B cell (primary cell): ENCODE measurements at regions not wholly inside any gene's neighbourhood (a gene's known extent, or its start where the extent isn't known, plus 50 kb on each side); places are given as distances from the start of the nearest gene placed in this dataset.

ENCODE experiments used
- ATAC-seq: fragments of 200-7000 bp; cut with Tn5 transposase; one replicate; pipeline ENCODE4 v1.10.0; 2021; ENCODE audit warnings: low read depth, mild to moderate bottlenecking, moderate number of reproducible peaks, moderate library complexity
- CTCF ChIA-PET: fragments of 350-600 bp; sonication (Branson Sonifier 250); formaldehyde crosslinking; loops from one replicate; lab custom pipeline; 2021; ENCODE audit warnings: antibody characterized with exemption, inconsistent platforms; lab: Charles Lee
- POLR2A ChIA-PET: fragments of 350-600 bp; sonication (Branson Sonifier 250); formaldehyde crosslinking; loops from one replicate; lab custom pipeline; 2021; ENCODE audit warnings: antibody characterized with exemption; lab: Charles Lee
- DNase-seq: peaks from one replicate; pipeline ENCODE4 v3.0.0; 2013
- H2AFZ ChIP-seq: 2 replicates; pipeline ENCODE4 v1.6.1; 2012; ENCODE audit warnings: mild to moderate bottlenecking, low read depth, low read length; ENCODE audit not compliant: insufficient read depth, poor library complexity, severe bottlenecking
- H3K27ac ChIP-seq, 2 donors: 1 replicate in 1 of 2; 2 replicates in 1 of 2; pipeline ENCODE4 v1.5.1; 2012 to 2013; ENCODE audit warnings: low read length in 2 of 2, mild to moderate bottlenecking in 2 of 2, moderate library complexity in 1 of 2
- H3K27me3 ChIP-seq, 4 experiments: fragments of 200-600 bp in 1 of 4; sonication (generic) in 1 of 4; replicated peaks in 1 of 4; 1 replicate in 2 of 4; 2 replicates in 2 of 4; pipeline versions ENCODE4 v1.6.1 to v1.7.0; 2013 to 2016; ENCODE audit warnings: low read length in 3 of 4, mild to moderate bottlenecking in 2 of 4, mixed read lengths in 1 of 4, moderate library complexity in 1 of 4; ENCODE audit not compliant: insufficient read depth in 4 of 4, control insufficient read depth in 3 of 4; ENCODE audit errors: control extremely low read depth in 1 of 4
- H3K36me3 ChIP-seq, 2 experiments: replicated peaks in 1 of 2; 1 replicate in 1 of 2; 2 replicates in 1 of 2; pipeline versions ENCODE4 v1.6.1 to v1.7.1; 2013; ENCODE audit warnings: low read length in 1 of 2; ENCODE audit not compliant: insufficient read depth in 2 of 2, control insufficient read depth in 1 of 2; ENCODE audit errors: control extremely low read depth in 1 of 2, extremely low read depth in 1 of 2
- H3K4me1 ChIP-seq, 2 donors: fragments of 200-600 bp in 1 of 2; sonication (generic) in 1 of 2; 1 replicate in 1 of 2; 2 replicates in 1 of 2; pipeline versions ENCODE4 v1.5.1 to v1.6.1; 2013 to 2017; ENCODE audit warnings: low read length in 2 of 2; ENCODE audit not compliant: control insufficient read depth in 2 of 2, insufficient read depth in 2 of 2
- H3K4me2 ChIP-seq: replicated peaks from 2 replicates; pipeline ENCODE3; 2012; ENCODE audit warnings: mild to moderate bottlenecking, low read depth, low read length; ENCODE audit not compliant: poor library complexity, severe bottlenecking
- H3K4me3 ChIP-seq, 5 experiments: fragments of 200-600 bp in 1 of 5; sonication (generic) in 1 of 5; 1 replicate in 3 of 5; 2 replicates in 2 of 5; pipeline versions ENCODE4 v1.5.1 to v1.7.0; 2011 to 2016; ENCODE audit warnings: low read length in 4 of 5, mild to moderate bottlenecking in 4 of 5, low read depth in 2 of 5, control low read depth in 1 of 5, moderate library complexity in 1 of 5; ENCODE audit not compliant: insufficient read depth in 1 of 5; ENCODE audit errors: control extremely low read depth in 1 of 5, extremely low read depth in 1 of 5
- H3K79me2 ChIP-seq: fragments of 200-600 bp; sonication (generic); one replicate; pipeline ENCODE4 v1.6.0; 2016; ENCODE audit warnings: low read length; ENCODE audit not compliant: control insufficient read depth, insufficient read depth
- H3K9ac ChIP-seq: fragments of 200-600 bp; sonication (generic); 2 replicates; pipeline ENCODE4 v1.6.1; 2017; ENCODE audit warnings: mild to moderate bottlenecking, low read length, moderate library complexity
- H3K9me3 ChIP-seq, 3 donors: one replicate each; pipeline versions ENCODE4 v1.6.1 to v1.7.1; 2013; ENCODE audit warnings: low read length in 2 of 3; ENCODE audit not compliant: control insufficient read depth in 2 of 3, insufficient read depth in 1 of 3; ENCODE audit errors: control extremely low read depth in 1 of 3
- H4K20me1 ChIP-seq: 2 replicates; pipeline ENCODE4 v1.6.0; 2012; ENCODE audit warnings: mild to moderate bottlenecking, low read length; ENCODE audit not compliant: insufficient read depth, control insufficient read depth, poor library complexity, severe bottlenecking
- H3K27ac Mint-ChIP-seq: one replicate; pipeline ENCODE4 v1.8.0; 2021; ENCODE audit warnings: mixed read lengths
- H3K27me3 Mint-ChIP-seq: one replicate; pipeline ENCODE4 v1.8.0; 2021; ENCODE audit warnings: mixed read lengths
- H3K4me1 Mint-ChIP-seq: one replicate; pipeline ENCODE4 v1.8.0; 2021; ENCODE audit warnings: mixed read lengths
- H3K4me3 Mint-ChIP-seq: one replicate; pipeline ENCODE4 v1.8.0; 2021; ENCODE audit warnings: mixed read lengths
- H3K9me3 Mint-ChIP-seq: one replicate; pipeline ENCODE4 v1.8.0; 2022; ENCODE audit warnings: mixed read lengths; ENCODE audit not compliant: insufficient read depth
- EZH2 ChIP-seq: IDR thresholded peaks from 2 replicates; pipeline ENCODE4 v1.6.1; 2012; ENCODE audit warnings: borderline replicate concordance, low read depth, mild to moderate bottlenecking, moderate library complexity, low read length; ENCODE audit not compliant: insufficient read depth, poor library complexity, severe bottlenecking
- WGBS: methylation state at CpG from one replicate; pipeline ENCODE4 v1.1.5; 2013; ENCODE audit warnings: missing lambda C conversion rate; ENCODE audit not compliant: insufficient coverage; 5-methylcytosine and 5-hydroxymethylcytosine counted together
- intact Hi-C: fragments of 100-400 bp; cut with micrococcal nuclease; formaldehyde crosslinking; loops from one replicate; pipeline ENCODE4 v1.10.0; 2022
- TF ChIP-seq, protein P1 (sequence below): fragments of 200-600 bp; IDR thresholded peaks from one replicate; pipeline ENCODE4 v1.8.0; 2022; ENCODE audit warnings: antibody characterized with exemption, mild to moderate bottlenecking

DNA sequence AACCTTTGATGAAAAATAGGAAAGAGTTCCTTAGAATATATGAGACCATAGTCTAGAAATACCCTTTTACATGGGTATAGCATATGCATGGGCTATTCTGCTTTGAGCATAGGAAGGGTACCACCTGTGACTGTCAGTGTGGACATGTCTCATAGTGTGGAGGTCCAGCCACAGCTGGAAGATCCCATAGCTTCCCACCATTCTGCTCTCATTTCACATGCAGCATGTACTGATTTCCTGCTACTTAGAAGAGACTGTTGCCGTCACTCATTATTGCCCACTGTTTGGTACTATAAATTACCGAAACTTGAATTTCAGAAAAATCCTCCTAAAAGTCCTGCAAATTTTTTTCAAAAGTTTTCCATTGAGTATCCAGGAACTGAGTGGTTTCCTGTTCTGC is 477.8 kb upstream of the DAB2 start:
- Histone ChIP-seq H3K9ac (no peak overlapping the region), H3K27me3 (no peaks in the 10 kb centered on the region), H2AFZ (no peak overlapping the region), H3K9me3 (peaks cover 0 to 3% (median 0%) of the 10 kb centered on the region in 3 donors), H3K4me2 (no peak overlapping the region), H3K36me3 (no peaks in the 10 kb centered on the region), H3K27ac (no peak overlapping the region), H3K4me3 (no peak overlapping the region), H3K4me1 (no peaks in the 10 kb centered on the region), H4K20me1 (no peaks in the 10 kb centered on the region), H3K79me2 (no peaks in the 10 kb centered on the region)
- ATAC-seq (no peak), DNase-seq (no peak)
- intact Hi-C loops: no loop called here
- whole genome bisulfite sequencing: 100% methylated on average over 2 of the region's 2 CpGs
- no peak overlapping the region for H3K4me3 Mint-ChIP-seq
- no peaks in the 10 kb centered on the region for H3K4me1 Mint-ChIP-seq
- TF ChIP-seq EZH2: no peak
- TF ChIP-seq, protein P1, sequence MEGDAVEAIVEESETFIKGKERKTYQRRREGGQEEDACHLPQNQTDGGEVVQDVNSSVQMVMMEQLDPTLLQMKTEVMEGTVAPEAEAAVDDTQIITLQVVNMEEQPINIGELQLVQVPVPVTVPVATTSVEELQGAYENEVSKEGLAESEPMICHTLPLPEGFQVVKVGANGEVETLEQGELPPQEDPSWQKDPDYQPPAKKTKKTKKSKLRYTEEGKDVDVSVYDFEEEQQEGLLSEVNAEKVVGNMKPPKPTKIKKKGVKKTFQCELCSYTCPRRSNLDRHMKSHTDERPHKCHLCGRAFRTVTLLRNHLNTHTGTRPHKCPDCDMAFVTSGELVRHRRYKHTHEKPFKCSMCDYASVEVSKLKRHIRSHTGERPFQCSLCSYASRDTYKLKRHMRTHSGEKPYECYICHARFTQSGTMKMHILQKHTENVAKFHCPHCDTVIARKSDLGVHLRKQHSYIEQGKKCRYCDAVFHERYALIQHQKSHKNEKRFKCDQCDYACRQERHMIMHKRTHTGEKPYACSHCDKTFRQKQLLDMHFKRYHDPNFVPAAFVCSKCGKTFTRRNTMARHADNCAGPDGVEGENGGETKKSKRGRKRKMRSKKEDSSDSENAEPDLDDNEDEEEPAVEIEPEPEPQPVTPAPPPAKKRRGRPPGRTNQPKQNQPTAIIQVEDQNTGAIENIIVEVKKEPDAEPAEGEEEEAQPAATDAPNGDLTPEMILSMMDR: no peak
- H3K27ac Mint-ChIP-seq: no peak overlapping the region
- no peaks in the 10 kb centered on the region for H3K27me3 Mint-ChIP-seq
- POLR2A ChIA-PET: no interaction called here
- no peaks in the 10 kb centered on the region for H3K9me3 Mint-ChIP-seq
- CTCF ChIA-PET: no interaction called here

DNA sequence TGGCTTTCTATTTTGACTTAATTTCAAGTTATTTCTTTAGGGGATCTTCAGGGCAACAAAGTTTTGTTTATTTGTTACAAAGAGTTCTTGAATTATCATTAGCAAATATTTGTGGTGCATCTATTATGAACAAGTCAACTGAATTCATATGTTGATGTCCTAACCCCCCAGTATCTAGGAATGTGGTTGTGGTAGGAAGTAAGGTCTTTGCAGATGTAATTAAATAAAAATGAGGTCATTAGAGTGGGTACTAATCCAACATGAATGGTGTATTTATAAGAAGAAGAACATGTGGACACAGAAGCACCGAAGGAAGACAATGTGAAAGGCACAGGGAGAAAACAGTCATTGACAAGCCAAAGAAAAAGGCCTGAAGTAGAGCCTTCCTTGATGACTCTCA is 474.0 kb upstream of the DAB2 start:
- no peak overlapping the region for H3K9ac ChIP-seq
- H3K4me3 Mint-ChIP-seq: no peak overlapping the region
- peaks cover 3% of the 10 kb centered on the region for H3K27me3 Mint-ChIP-seq
- H3K27me3 ChIP-seq: no peaks in the 10 kb centered on the region
- no peak overlapping the region for H3K4me3 ChIP-seq
- H4K20me1 ChIP-seq: no peaks in the 10 kb centered on the region
- ATAC-seq (no peak), DNase-seq (no peak)
- H3K9me3 Mint-ChIP-seq: no peaks in the 10 kb centered on the region
- no peaks in the 10 kb centered on the region for H3K4me1 Mint-ChIP-seq
- no peaks in the 10 kb centered on the region for H3K9me3 ChIP-seq
- POLR2A ChIA-PET: no interaction called here
- no peak overlapping the region for H3K27ac Mint-ChIP-seq
- H3K36me3 ChIP-seq: no peaks in the 10 kb centered on the region
- no peak overlapping the region for H3K4me2 ChIP-seq
- CTCF ChIA-PET: no interaction called here
- no CpG with 5 or more reads among the region's 1 CpG for WGBS
- H3K4me1 ChIP-seq: no peaks in the 10 kb centered on the region
- no peak overlapping the region for H2AFZ ChIP-seq
- no peak overlapping the region for H3K27ac ChIP-seq
- H3K79me2 ChIP-seq: no peaks in the 10 kb centered on the region
- TF ChIP-seq, protein P1: no peak
- no peak for TF ChIP-seq EZH2
- intact Hi-C loops: no loop called here
